HepG2 (cell line): ENCODE measurements at regions not wholly inside any gene's neighbourhood (a gene's known extent, or its start where the extent isn't known, plus 50 kb on each side); places are given as distances from the start of the nearest gene placed in this dataset.

ENCODE experiments used
- ATAC-seq: fragments of 200-7000 bp; cut with Tn5 transposase; 3 replicates; pipeline ENCODE4 v1.9.1; 2020; ENCODE audit warnings: mild to moderate bottlenecking, moderate library complexity
- BruUV-seq: library from RNA; stranded (reverse); fragments of 400-500 nt; replicated peaks from 2 replicates; lab custom pipeline; 2021; lab: Mats Ljungman, UMichigan
- CTCF ChIA-PET: fragments of 300-600 bp; formaldehyde crosslinking; extraction: SDS; loops from one replicate; lab custom pipeline; 2021; ENCODE audit warnings: low total read pairs, inconsistent platforms, low intra/inter-chr PET ratio; lab: Yijun Ruan, JAX
- POLR2A ChIA-PET: fragments of 350-600 bp; sonication (Branson Sonifier 250); formaldehyde crosslinking; loops from one replicate; lab custom pipeline; 2020; ENCODE audit warnings: antibody characterized with exemption, inconsistent platforms; lab: Yijun Ruan, JAX
- DNase-seq: peaks from one replicate; pipeline ENCODE4 v3.0.0-alpha.2; 2015; ENCODE audit warnings: low spot score
- FAIRE-seq: peaks from 3 replicates; lab custom pipeline; 2011; peaks lifted over from hg19 to GRCh38; lab: Jason Lieb, UNC
- H2AFZ ChIP-seq: one replicate; pipeline ENCODE4 v1.6.1; 2011; ENCODE audit warnings: low read length, inconsistent platforms
- H3K27ac ChIP-seq: fragments of 300-600 bp; 3 replicates; pipeline ENCODE4 v1.8.0; 2011; ENCODE audit warnings: mixed run types, mild to moderate bottlenecking, mixed read lengths, low read length, inconsistent platforms; ENCODE audit not compliant: insufficient read depth; ENCODE audit errors: extremely low read length
- H3K27me3 ChIP-seq, 2 experiments: fragments of 200-600 bp in 1 of 2; 2 replicates in 1 of 2; 3 replicates in 1 of 2; pipeline versions ENCODE4 v1.6.0 to v1.8.0; 2011; ENCODE audit warnings: low read length in 2 of 2, mild to moderate bottlenecking in 2 of 2, moderate library complexity in 2 of 2, inconsistent platforms in 1 of 2; ENCODE audit not compliant: insufficient read depth in 2 of 2, control insufficient read depth in 1 of 2
- H3K36me3 ChIP-seq, 2 experiments: fragments of 200-600 bp in 1 of 2; replicated peaks in 1 of 2; 2 replicates in 1 of 2; 3 replicates in 1 of 2; pipeline versions ENCODE4 v1.5.1 to v1.8.0; 2011; ENCODE audit warnings: low read length in 2 of 2, inconsistent platforms in 1 of 2; ENCODE audit not compliant: insufficient read depth in 2 of 2, control insufficient read depth in 1 of 2
- H3K4me1 ChIP-seq: 2 replicates; pipeline ENCODE4 v1.5.1; 2012; ENCODE audit warnings: low read length, inconsistent platforms; ENCODE audit not compliant: insufficient read depth
- H3K4me2 ChIP-seq: 2 replicates; pipeline ENCODE4 v1.6.0; 2011; ENCODE audit warnings: low read depth, low read length, inconsistent platforms
- H3K4me3 ChIP-seq, 3 experiments: fragments of 200-600 bp in 1 of 3; sonication (generic), shearing (Covaris generic) in 1 of 3; replicated peaks in 1 of 3; 2 replicates each; pipeline ENCODE4 v1.5.1; 2011 to 2016; ENCODE audit warnings: low read length in 3 of 3, inconsistent platforms in 2 of 3, low read depth in 2 of 3, mild to moderate bottlenecking in 2 of 3, control low read depth in 1 of 3, mixed read lengths in 1 of 3; ENCODE audit not compliant: insufficient read depth in 1 of 3
- H3K79me2 ChIP-seq: one replicate; pipeline ENCODE4 v1.6.1; 2011; ENCODE audit warnings: low read length, inconsistent platforms; ENCODE audit not compliant: insufficient read depth
- H3K9ac ChIP-seq: 2 replicates; pipeline ENCODE4 v1.6.0; 2011; ENCODE audit warnings: mild to moderate bottlenecking, low read depth, low read length, inconsistent platforms; ENCODE audit not compliant: insufficient read depth
- H3K9me3 ChIP-seq: 2 replicates; pipeline ENCODE4 v1.5.1; 2012; ENCODE audit warnings: mild to moderate bottlenecking, low read length
- H4K20me1 ChIP-seq: 2 replicates; pipeline ENCODE4 v1.6.0; 2011; ENCODE audit warnings: inconsistent platforms, mild to moderate bottlenecking, low read length, moderate library complexity; ENCODE audit not compliant: insufficient read depth
- ATF5 ChIP-seq: sonication (generic); formaldehyde crosslinking; IDR thresholded peaks from 2 replicates; pipeline ENCODE4 v1.4.0; 2020; ENCODE audit warnings: mild to moderate bottlenecking, low read depth, missing genetic modification reagents
- GMEB1 ChIP-seq: sonication (generic); formaldehyde crosslinking; IDR thresholded peaks from 2 replicates; pipeline ENCODE4 v1.5.1; 2020; ENCODE audit warnings: missing genetic modification reagents, mild to moderate bottlenecking, borderline replicate concordance
- PRDM15 ChIP-seq: sonication (generic); formaldehyde crosslinking; IDR thresholded peaks from 2 replicates; pipeline ENCODE4 v1.4.0; 2020; ENCODE audit warnings: missing genetic modification reagents
- ZBTB14 ChIP-seq: sonication (generic); formaldehyde crosslinking; IDR thresholded peaks from 2 replicates; pipeline ENCODE4 v1.4.0; 2020; ENCODE audit warnings: missing genetic modification reagents
- ZC3H4 ChIP-seq: sonication (generic); formaldehyde crosslinking; IDR thresholded peaks from 2 replicates; pipeline ENCODE4 v1.4.0; 2020; ENCODE audit warnings: missing genetic modification reagents, borderline replicate concordance
- ZNF703 ChIP-seq: sonication (generic); formaldehyde crosslinking; IDR thresholded peaks from 2 replicates; pipeline ENCODE4 v1.5.1; 2020; ENCODE audit warnings: missing genetic modification reagents, mild to moderate bottlenecking, moderate library complexity, borderline replicate concordance
- ZNF746 ChIP-seq: sonication (generic); formaldehyde crosslinking; IDR thresholded peaks from 2 replicates; pipeline ENCODE4 v1.8.0; 2022; ENCODE audit warnings: mild to moderate bottlenecking, missing genetic modification reagents
- in situ Hi-C: cut with HindIII; loops from 2 replicates; pipeline ENCODE4 v1.10.0; 2017; ENCODE audit warnings: low pct_unique_long_range_greater_than_20kb; ENCODE audit not compliant: extremely low pct_ligation_motif_present
- intact Hi-C: fragments of 100-400 bp; cut with micrococcal nuclease; formaldehyde crosslinking; loops from one replicate; pipeline ENCODE4 v1.10.0; 2022; ENCODE audit not compliant: unreplicated experiment

- TF ChIP-seq ZBTB14 (CRISPR knock-in tag) (no peak), PRDM15 (CRISPR knock-in tag) (no peak)
These were observed 1013.9 kb downstream of the EFNA5 start (continued) for GRCh38 chr5:106656821-106657220.

- H3K4me1 ChIP-seq, result no peaks in the 10 kb centered on the region
- DNase-seq (no peak), ATAC-seq (no peak), FAIRE-seq (no peak)
- no peaks in the 10 kb centered on the region for H3K9me3 ChIP-seq
- H3K27me3 ChIP-seq, result no peaks in the 10 kb centered on the region
- H3K36me3 ChIP-seq, result no peaks in the 10 kb centered on the region
- POLR2A ChIA-PET, result no interaction called here
- intact Hi-C loops (no loop called here), in situ Hi-C loops (no loop called here)
- no TSS peak for BruUV-seq
- H3K4me2 ChIP-seq, result no peak overlapping the region
- H4K20me1 ChIP-seq, result no peaks in the 10 kb centered on the region
- H3K27ac ChIP-seq, result no peak overlapping the region
- CTCF ChIA-PET, result no interaction called here
- H3K9ac ChIP-seq, result no peak overlapping the region
- no peak overlapping the region for H3K4me3 ChIP-seq
- H3K79me2 ChIP-seq, result no peaks in the 10 kb centered on the region
- no peak for TF ChIP-seq GMEB1
- TF ChIP-seq ZC3H4 (CRISPR knock-in tag), result no peak
- TF ChIP-seq ATF5 (CRISPR knock-in tag), result no peak
- no peak for TF ChIP-seq ZNF703 (CRISPR knock-in tag)
- no peak for TF ChIP-seq ZNF746
- no peak overlapping the region for H2AFZ ChIP-seq
These were observed 1021.7 kb downstream of the EFNA5 start for GRCh38 chr5:106649031-106649430.
